Keratinocyte (primary cell): ENCODE measurements at regions not wholly inside any gene's neighbourhood (a gene's known extent, or its start where the extent isn't known, plus 50 kb on each side); places are given as distances from the start of the nearest gene placed in this dataset.

Source experiments
- DNase-seq: peaks from one replicate; pipeline ENCODE4 v3.0.0-alpha.2; 2011; ENCODE audit warnings: low read depth, missing footprints, low spot score
- FAIRE-seq: peaks from 2 replicates; lab custom pipeline; 2011; peaks lifted over from hg19 to GRCh38; lab: Jason Lieb, UNC
- H2AFZ ChIP-seq: 2 replicates; pipeline ENCODE4 v1.6.0; 2012; ENCODE audit warnings: low read length, control low read depth, inconsistent platforms; ENCODE audit not compliant: control insufficient read depth
- H3K27ac ChIP-seq: 2 replicates; pipeline ENCODE4 v1.5.1; 2011; ENCODE audit warnings: low read length; ENCODE audit not compliant: control insufficient read depth, insufficient read depth
- H3K27me3 ChIP-seq: 3 replicates; pipeline ENCODE4 v1.6.0; 2011; ENCODE audit warnings: low read length; ENCODE audit not compliant: control insufficient read depth, insufficient read depth; ENCODE audit errors: extremely low read depth
- H3K36me3 ChIP-seq, 2 experiments: 2 replicates in 1 of 2; 3 replicates in 1 of 2; pipeline ENCODE4 v1.5.1; 2011; ENCODE audit warnings: low read length in 2 of 2, mild to moderate bottlenecking in 1 of 2; ENCODE audit not compliant: control insufficient read depth in 2 of 2, insufficient read depth in 2 of 2; ENCODE audit errors: extremely low read depth in 1 of 2
- H3K4me1 ChIP-seq: 3 replicates; pipeline ENCODE4 v1.5.1; 2011; ENCODE audit warnings: low read length; ENCODE audit not compliant: control insufficient read depth, insufficient read depth; ENCODE audit errors: extremely low read depth
- H3K4me2 ChIP-seq: 3 replicates; pipeline ENCODE4 v1.6.0; 2011; ENCODE audit warnings: low read depth, low read length; ENCODE audit not compliant: control insufficient read depth, insufficient read depth; ENCODE audit errors: extremely low read depth
- H3K4me3 ChIP-seq, 3 experiments: fragments of 200-600 bp in 1 of 3; sonication (generic) in 1 of 3; 2 replicates in 2 of 3; 3 replicates in 1 of 3; pipeline ENCODE4 v1.5.1; 2011 to 2016; ENCODE audit warnings: low read length in 3 of 3, mild to moderate bottlenecking in 3 of 3, control low read depth in 2 of 3, inconsistent platforms in 1 of 3, low read depth in 1 of 3, mixed read lengths in 1 of 3, mixed run types in 1 of 3, moderate library complexity in 1 of 3; ENCODE audit not compliant: control insufficient read depth in 2 of 3, insufficient read depth in 2 of 3; ENCODE audit errors: extremely low read depth in 1 of 3
- H3K79me2 ChIP-seq: 2 replicates; pipeline ENCODE4 v1.6.0; 2012; ENCODE audit warnings: low read length; ENCODE audit not compliant: control insufficient read depth, insufficient read depth
- H3K9ac ChIP-seq: 3 replicates; pipeline ENCODE4 v1.6.0; 2011; ENCODE audit warnings: low read length; ENCODE audit not compliant: control insufficient read depth, insufficient read depth; ENCODE audit errors: extremely low read depth
- H3K9me1 ChIP-seq: 3 replicates; pipeline ENCODE4 v1.6.0; 2011; ENCODE audit warnings: low read length; ENCODE audit not compliant: control insufficient read depth, insufficient read depth; ENCODE audit errors: extremely low read depth
- H3K9me3 ChIP-seq: 2 replicates; pipeline ENCODE4 v1.5.1; 2012; ENCODE audit warnings: low read depth, low read length; ENCODE audit not compliant: control insufficient read depth
- H4K20me1 ChIP-seq: 3 replicates; pipeline ENCODE4 v1.6.0; 2011; ENCODE audit warnings: low read length; ENCODE audit not compliant: control insufficient read depth, insufficient read depth; ENCODE audit errors: extremely low read depth
- EZH2 ChIP-seq: IDR thresholded peaks from one replicate; pipeline ENCODE4 v1.6.1; 2012; ENCODE audit warnings: inconsistent platforms, mild to moderate bottlenecking, low read length, moderate library complexity
- dilution Hi-C: fragments of 300-500 bp; cut with MboI; formaldehyde crosslinking; loops from one replicate; pipeline ENCODE4 v1.7.0; 2020; ENCODE audit warnings: low sequenced_read_pairs; ENCODE audit not compliant: extremely low pct_ligation_motif_present
- TF ChIP-seq, protein P1 (sequence below), 3 experiments: IDR thresholded peaks in 1 of 3; conservative IDR thresholded peaks in 1 of 3; optimal IDR thresholded peaks in 1 of 3; 2 replicates in 2 of 3; 3 replicates in 1 of 3; pipeline versions ENCODE3 to v1.5.1; 2011; ENCODE audit warnings: low read length in 3 of 3, mild to moderate bottlenecking in 3 of 3, moderate library complexity in 2 of 3, control low read depth in 1 of 3, inconsistent platforms in 1 of 3; ENCODE audit not compliant: insufficient read depth in 2 of 3; ENCODE audit errors: extremely low read depth in 1 of 3

DNA sequence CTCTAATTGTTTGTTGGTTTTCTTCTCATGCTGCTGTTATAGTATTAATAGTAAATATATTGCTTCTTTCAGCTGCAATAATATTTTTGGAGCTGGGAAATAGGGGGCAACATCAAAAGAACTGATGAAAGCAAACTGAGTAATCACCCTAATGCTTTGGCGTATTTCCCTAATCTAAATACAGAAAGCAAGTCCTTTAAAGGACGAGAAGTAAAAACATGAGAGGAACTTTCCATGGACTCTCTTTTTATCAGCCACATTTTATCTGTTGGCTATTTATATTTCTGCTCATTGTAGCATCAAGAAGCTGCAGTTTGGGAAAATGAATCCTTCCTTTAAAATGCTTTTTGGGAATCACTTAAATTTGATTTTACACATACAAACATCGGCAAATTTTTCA, 139.9 kb upstream of the SLC8A1 start:
- TF ChIP-seq EZH2: no peak
- TF ChIP-seq, protein P1, sequence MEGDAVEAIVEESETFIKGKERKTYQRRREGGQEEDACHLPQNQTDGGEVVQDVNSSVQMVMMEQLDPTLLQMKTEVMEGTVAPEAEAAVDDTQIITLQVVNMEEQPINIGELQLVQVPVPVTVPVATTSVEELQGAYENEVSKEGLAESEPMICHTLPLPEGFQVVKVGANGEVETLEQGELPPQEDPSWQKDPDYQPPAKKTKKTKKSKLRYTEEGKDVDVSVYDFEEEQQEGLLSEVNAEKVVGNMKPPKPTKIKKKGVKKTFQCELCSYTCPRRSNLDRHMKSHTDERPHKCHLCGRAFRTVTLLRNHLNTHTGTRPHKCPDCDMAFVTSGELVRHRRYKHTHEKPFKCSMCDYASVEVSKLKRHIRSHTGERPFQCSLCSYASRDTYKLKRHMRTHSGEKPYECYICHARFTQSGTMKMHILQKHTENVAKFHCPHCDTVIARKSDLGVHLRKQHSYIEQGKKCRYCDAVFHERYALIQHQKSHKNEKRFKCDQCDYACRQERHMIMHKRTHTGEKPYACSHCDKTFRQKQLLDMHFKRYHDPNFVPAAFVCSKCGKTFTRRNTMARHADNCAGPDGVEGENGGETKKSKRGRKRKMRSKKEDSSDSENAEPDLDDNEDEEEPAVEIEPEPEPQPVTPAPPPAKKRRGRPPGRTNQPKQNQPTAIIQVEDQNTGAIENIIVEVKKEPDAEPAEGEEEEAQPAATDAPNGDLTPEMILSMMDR (optimal IDR thresholded peaks at IDR 0.05 in 1 of 3, IDR thresholded peaks at IDR 0.05 in 1 of 3, conservative IDR thresholded peaks at IDR 0.05 in 1 of 3; ENCODE audit: extremely low read depth in 1 of 3, insufficient read depth in 2 of 3, low read length in 3 of 3): no peak
- H2AFZ ChIP-seq: no peak overlapping the region
- no peaks in the 10 kb centered on the region for H3K27me3 ChIP-seq
- no peak for DNase-seq
- H4K20me1 ChIP-seq: no peaks in the 10 kb centered on the region
- no peak overlapping the region for H3K4me2 ChIP-seq
- H3K79me2 ChIP-seq: no peaks in the 10 kb centered on the region
- FAIRE-seq: no peak
- no peak overlapping the region for H3K9ac ChIP-seq
- H3K9me3 ChIP-seq: no peaks in the 10 kb centered on the region
- H3K27ac ChIP-seq: no peak overlapping the region
- no peaks in the 10 kb centered on the region for H3K9me1 ChIP-seq
- no peaks in the 10 kb centered on the region for H3K36me3 ChIP-seq
- dilution Hi-C loops: no loop called here
- no peak overlapping the region for H3K4me3 ChIP-seq
- no peaks in the 10 kb centered on the region for H3K4me1 ChIP-seq

DNA sequence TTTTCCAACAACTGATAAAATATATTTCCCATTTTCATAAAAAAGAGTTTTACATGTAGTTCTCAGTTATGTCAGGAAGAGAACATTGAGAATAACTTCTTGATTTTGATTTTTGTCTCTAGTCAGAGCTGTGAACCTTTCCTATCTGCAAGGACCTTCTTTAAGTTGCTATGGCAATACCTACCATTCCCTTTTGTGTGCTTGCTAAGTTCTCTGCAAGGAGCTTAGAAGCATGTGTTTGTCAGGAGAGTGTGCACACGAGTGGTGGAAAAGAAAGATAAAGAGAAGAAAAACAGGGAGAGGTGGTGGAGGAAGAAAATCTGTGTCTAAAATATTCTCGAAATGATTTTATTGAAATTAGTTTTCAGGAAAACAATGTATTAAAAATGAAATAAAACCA, 140.3 kb upstream of the SLC8A1 start:
- dilution Hi-C loops: no loop called here
- Histone ChIP-seq H3K27me3 (no peaks in the 10 kb centered on the region), H3K36me3 (no peaks in the 10 kb centered on the region), H3K27ac (no peak overlapping the region), H2AFZ (no peak overlapping the region), H3K79me2 (no peaks in the 10 kb centered on the region), H3K9ac (no peak overlapping the region), H3K9me1 (no peaks in the 10 kb centered on the region), H3K4me1 (no peaks in the 10 kb centered on the region), H3K9me3 (no peaks in the 10 kb centered on the region), H3K4me2 (no peak overlapping the region), H4K20me1 (no peaks in the 10 kb centered on the region), H3K4me3 (no peak overlapping the region)
- TF ChIP-seq EZH2: no peak
- TF ChIP-seq, protein P1 (optimal IDR thresholded peaks at IDR 0.05 in 1 of 3, IDR thresholded peaks at IDR 0.05 in 1 of 3, conservative IDR thresholded peaks at IDR 0.05 in 1 of 3; ENCODE audit: extremely low read depth in 1 of 3, insufficient read depth in 2 of 3, low read length in 3 of 3): no peak
- DNase-seq: no peak
- no peak for FAIRE-seq
